LNCAP (cell line): ENCODE measurements at regions not wholly inside any gene's neighbourhood (a gene's known extent, or its start where the extent isn't known, plus 50 kb on each side); places are given as distances from the start of the nearest gene placed in this dataset.

ENCODE experiments used
- TF ChIP-seq, protein P1 (sequence below): fragments of 450-650 bp; IDR thresholded peaks from 2 replicates; pipeline ENCODE4 v1.5.1; 2017; ENCODE audit warnings: mild to moderate bottlenecking

DNA sequence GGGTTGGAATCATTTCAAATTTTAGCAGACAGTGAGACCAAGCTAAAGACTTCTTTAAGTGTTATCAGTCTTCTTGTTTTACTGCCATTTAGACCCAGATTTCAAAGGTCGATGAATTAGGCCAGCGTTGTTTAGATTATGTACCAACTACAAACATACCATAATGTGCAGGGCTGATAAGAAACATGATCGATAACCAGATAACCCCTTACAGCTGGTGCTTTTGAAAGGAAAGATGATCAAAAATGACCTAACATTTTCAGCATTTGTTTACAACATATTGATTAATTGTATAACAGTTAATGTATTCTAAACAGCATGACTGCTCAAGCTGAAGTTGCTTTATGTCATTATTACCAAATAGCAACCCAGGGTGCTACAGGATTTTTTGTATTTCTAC is 400.4 kb upstream of the FAM241A start:
- TF ChIP-seq, protein P1, sequence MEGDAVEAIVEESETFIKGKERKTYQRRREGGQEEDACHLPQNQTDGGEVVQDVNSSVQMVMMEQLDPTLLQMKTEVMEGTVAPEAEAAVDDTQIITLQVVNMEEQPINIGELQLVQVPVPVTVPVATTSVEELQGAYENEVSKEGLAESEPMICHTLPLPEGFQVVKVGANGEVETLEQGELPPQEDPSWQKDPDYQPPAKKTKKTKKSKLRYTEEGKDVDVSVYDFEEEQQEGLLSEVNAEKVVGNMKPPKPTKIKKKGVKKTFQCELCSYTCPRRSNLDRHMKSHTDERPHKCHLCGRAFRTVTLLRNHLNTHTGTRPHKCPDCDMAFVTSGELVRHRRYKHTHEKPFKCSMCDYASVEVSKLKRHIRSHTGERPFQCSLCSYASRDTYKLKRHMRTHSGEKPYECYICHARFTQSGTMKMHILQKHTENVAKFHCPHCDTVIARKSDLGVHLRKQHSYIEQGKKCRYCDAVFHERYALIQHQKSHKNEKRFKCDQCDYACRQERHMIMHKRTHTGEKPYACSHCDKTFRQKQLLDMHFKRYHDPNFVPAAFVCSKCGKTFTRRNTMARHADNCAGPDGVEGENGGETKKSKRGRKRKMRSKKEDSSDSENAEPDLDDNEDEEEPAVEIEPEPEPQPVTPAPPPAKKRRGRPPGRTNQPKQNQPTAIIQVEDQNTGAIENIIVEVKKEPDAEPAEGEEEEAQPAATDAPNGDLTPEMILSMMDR: no peak

DNA sequence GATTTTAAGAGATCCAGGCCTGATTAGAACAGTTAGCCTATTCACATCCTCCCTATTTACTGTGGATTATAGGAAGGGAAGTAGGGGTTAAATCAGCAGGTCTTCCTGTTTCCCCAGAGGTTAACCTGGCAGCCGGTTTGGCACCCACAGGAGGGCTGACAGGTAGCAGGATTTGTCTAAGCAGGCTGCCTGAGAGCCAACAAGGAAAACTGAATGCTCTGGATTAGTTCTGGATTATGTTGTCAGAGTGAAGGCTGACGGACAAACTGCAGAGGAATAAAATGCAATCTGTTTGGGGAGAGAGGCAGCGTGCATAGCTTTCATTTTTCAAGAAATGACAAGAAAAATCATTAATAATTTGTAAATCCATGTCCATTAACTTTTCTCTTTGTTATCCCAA is 397.1 kb upstream of the FAM241A start:
- TF ChIP-seq, protein P1: no peak

DNA sequence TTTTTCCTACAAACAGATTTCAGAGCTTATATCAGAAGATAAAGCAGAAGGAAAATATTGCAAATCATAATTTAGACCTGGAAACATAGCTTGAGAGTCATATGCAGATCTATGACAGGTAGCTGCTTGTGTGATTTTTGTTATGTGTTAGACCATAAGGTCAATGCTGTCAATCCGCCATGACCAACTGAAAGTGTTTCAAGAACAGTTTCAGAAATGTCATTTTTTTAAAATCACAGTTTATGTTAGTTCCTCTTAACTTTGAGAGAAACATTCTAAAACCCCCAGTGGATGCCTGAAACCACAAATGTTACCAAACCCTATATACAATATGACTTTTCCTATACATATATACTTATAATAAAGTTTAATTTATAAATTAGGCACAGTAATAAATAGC is 391.3 kb upstream of the FAM241A start:
- TF ChIP-seq, protein P1: no peak

DNA sequence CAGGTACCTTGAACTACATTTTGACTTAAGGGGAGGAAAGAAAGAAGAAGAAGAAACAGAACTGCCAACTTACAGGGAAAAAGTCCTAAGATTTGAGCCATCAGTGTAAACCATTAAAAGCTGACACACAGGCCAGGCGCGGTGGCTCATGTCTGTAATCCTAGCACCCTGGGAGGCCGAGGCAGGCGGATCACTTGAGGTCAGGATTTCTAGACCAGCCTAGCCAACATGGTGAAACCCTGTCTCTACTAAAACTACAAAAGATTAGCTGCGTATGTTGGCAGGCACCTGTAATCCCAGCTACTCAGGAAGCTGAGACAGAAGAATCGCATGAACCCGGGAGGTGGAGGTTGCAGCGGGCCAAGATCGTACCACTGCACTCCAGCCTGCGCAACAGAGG is 389.7 kb upstream of the FAM241A start:
- TF ChIP-seq, protein P1: no peak

DNA sequence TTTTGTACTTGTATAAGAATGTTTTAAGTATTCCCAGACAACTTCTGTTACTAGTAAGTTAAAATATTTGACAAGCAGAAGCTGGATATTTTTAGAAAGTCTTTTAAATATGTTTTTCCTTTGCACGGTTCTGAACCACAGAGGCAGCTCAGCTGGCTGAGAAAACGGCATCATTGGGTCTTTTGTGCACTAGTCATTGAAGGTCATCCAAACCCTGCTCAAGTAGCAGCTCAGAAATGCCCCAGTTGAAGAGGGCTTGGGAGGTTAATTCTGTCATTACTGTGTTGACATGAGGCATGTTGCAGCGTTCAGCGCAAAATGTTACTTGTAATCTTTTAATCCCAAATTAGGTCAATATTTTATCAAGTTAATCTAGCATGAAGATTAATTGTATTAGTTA is 383.7 kb upstream of the FAM241A start:
- TF ChIP-seq, protein P1: no peak

DNA sequence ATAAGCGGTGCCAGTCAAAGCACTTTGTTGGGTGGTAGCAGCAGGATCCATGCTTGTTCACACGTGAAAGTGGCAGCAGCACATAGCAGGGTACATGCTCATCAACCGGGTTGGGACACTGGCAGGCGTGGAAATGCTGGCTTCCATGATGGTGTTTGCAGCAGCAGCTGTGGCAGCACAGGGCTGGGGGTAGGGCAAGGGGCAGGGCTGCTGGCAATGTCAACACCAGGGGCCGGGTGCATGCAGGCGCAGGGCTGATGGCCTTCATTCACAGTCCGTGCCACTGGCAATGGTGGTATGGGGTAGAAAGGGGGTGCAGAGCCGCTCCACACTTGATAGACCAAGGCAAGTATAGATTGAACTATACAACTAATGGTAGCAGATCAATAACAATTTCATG is 374.7 kb upstream of the FAM241A start:
- TF ChIP-seq, protein P1: no peak

DNA sequence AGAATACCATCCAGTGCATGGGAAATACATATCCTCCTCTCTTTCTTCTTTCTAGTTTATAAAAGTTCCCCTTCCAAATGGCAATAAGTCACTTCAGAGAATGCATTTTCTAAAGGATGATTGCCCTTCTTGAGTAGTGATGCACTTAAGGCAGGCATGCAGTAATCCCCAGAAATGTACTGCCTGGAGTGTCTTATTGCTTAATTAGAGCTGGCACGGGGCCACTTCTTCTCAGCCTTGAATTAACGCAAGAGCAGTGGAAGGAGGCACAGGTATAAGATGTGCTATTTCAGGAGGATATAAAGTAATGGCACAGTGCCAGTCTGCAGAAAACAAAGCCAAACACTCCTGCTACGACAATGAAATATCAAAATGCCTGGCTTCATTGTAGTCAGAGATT is 371.4 kb upstream of the FAM241A start:
- TF ChIP-seq, protein P1: no peak

DNA sequence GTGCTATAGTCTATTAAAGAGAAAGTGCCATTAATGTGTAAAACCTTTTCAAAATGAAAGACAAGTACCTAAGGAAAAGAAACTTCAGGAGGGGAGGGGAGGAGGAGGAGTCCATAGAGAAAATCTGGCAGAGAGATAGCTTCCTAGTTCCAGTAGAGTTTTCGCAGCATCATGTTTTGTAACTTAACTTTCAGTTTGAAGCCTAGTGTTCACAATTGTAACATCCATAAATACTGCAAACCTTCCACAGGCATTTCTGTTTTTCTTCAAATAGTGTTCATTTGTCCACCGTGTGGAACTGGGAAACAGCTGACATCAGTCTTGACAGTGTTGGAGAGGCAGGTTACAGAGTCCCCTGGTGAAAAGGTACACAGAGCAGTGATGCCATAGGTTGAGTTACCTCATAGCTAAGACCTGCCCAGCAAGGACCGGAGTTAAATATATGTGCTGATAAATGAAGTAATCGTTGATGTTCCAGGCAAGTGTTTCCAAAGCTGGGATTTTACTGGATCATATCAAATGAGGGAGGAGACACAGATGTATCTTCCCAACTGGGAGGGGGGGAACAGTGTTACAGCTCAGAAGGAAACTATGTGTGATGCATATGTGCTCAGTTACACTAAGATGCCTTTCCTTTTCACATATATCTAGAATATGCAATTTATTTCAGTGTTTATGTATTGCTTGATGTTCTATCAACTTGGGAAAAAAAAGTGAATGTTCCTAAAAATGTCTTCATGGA is 369.5 kb upstream of the FAM241A start:
- TF ChIP-seq, protein P1: no peak
